OCI-LY3 (cell line): ENCODE measurements at regions not wholly inside any gene's neighbourhood (a gene's known extent, or its start where the extent isn't known, plus 50 kb on each side); places are given as distances from the start of the nearest gene placed in this dataset.
"Not testable (repeated sequence)": the region's sequence is repeated elsewhere in the genome, so short reads cannot be mapped to it uniquely, and the experiment has no call there.

Source experiments
- H2AFZ ChIP-seq: fragments of 200-600, 300-600 bp; shearing (Covaris generic); 2 replicates; pipeline ENCODE4 v1.6.0; 2014; ENCODE audit warnings: antibody characterized with exemption, low read depth, low read length
- H3K27ac ChIP-seq: fragments of 200-600, 300-600 bp; sonication (generic); 2 replicates; pipeline ENCODE4 v1.5.1; 2014; ENCODE audit warnings: mild to moderate bottlenecking, low read length, moderate library complexity, mixed read lengths
- H3K27me3 ChIP-seq: fragments of 200-600, 300-600 bp; sonication (generic); 2 replicates; pipeline ENCODE4 v1.6.1; 2014; ENCODE audit warnings: low read depth, low read length, mixed read lengths
- H3K36me3 ChIP-seq: fragments of 200-600, 300-600 bp; sonication (generic); replicated peaks from 2 replicates; pipeline ENCODE3; 2014; ENCODE audit warnings: low read depth, low read length, mixed read lengths
- H3K4me1 ChIP-seq: fragments of 300-600, 200-600 bp; sonication (generic); 2 replicates; pipeline ENCODE4 v1.6.1; 2014; ENCODE audit warnings: low read length, mixed read lengths
- H3K4me2 ChIP-seq: fragments of 200-600, 300-600 bp; sonication (generic); 2 replicates; pipeline ENCODE4 v1.6.1; 2014; ENCODE audit warnings: low read length, mixed read lengths
- H3K4me3 ChIP-seq: fragments of 300-600, 200-600 bp; sonication (generic); 2 replicates; pipeline ENCODE4 v1.5.1; 2014; ENCODE audit warnings: antibody characterized with exemption, mild to moderate bottlenecking, low read length, moderate library complexity
- H3K79me2 ChIP-seq: fragments of 300-600, 200-600 bp; shearing (Covaris generic); 2 replicates; pipeline ENCODE4 v1.6.1; 2014; ENCODE audit warnings: mild to moderate bottlenecking, low read length, mixed read lengths
- H3K9ac ChIP-seq: fragments of 300-600, 200-600 bp; shearing (Covaris generic); 2 replicates; pipeline ENCODE4 v1.6.0; 2014; ENCODE audit warnings: mild to moderate bottlenecking, low read length, moderate library complexity
- H3K9me3 ChIP-seq: fragments of 200-600, 300-600 bp; shearing (Covaris generic); 2 replicates; pipeline ENCODE4 v1.6.1; 2014; ENCODE audit warnings: low read length, mixed read lengths; ENCODE audit not compliant: insufficient read depth
- H4K20me1 ChIP-seq: fragments of 200-600, 300-600 bp; sonication (generic); 2 replicates; pipeline ENCODE4 v1.6.1; 2016; ENCODE audit warnings: low read length, mixed read lengths; ENCODE audit not compliant: insufficient read depth
- CTCF ChIP-seq: fragments of 200-600, 300-600 bp; sonication (generic); IDR thresholded peaks from 2 replicates; pipeline ENCODE4 v1.5.1; 2014; ENCODE audit warnings: antibody characterized with exemption, low read length, low read depth
- EZH2phosphoT487 ChIP-seq: fragments of 200-600 bp; shearing (Covaris generic); IDR thresholded peaks from 2 replicates; pipeline ENCODE4 v1.6.1; 2018; ENCODE audit warnings: antibody characterized with exemption, mixed run types, low read depth

- TF ChIP-seq CTCF (no peak), EZH2phosphoT487 (no peak)
- no peaks in the 10 kb centered on the region for H3K9me3 ChIP-seq
- H3K4me3 ChIP-seq: no peak overlapping the region
- H3K27me3 ChIP-seq: no peaks in the 10 kb centered on the region
- H3K79me2 ChIP-seq: no peaks in the 10 kb centered on the region
- no peaks in the 10 kb centered on the region for H3K4me1 ChIP-seq
- H3K9ac ChIP-seq: no peak overlapping the region
- no peak overlapping the region for H3K4me2 ChIP-seq
- H2AFZ ChIP-seq: no peak overlapping the region
- H3K36me3 ChIP-seq: no peaks in the 10 kb centered on the region
- no peaks in the 10 kb centered on the region for H4K20me1 ChIP-seq
- H3K27ac ChIP-seq: no peak overlapping the region
Observed at GRCh38 chr10:111646021-111646420, 537.5 kb downstream of the GPAM start.

GRCh38 chr10:111648046-111648445 lies 535.5 kb downstream of the GPAM start:
- no peak overlapping the region for H3K9ac ChIP-seq
- H3K9me3 ChIP-seq: no peaks in the 10 kb centered on the region
- H3K36me3 ChIP-seq: no peaks in the 10 kb centered on the region
- TF ChIP-seq EZH2phosphoT487 (no peak), CTCF (no peak)
- H3K27me3 ChIP-seq: no peaks in the 10 kb centered on the region
- no peaks in the 10 kb centered on the region for H3K4me1 ChIP-seq
- H3K4me3 ChIP-seq: no peak overlapping the region
- no peak overlapping the region for H3K4me2 ChIP-seq
- no peak overlapping the region for H2AFZ ChIP-seq
- no peaks in the 10 kb centered on the region for H3K79me2 ChIP-seq
- H4K20me1 ChIP-seq: no peaks in the 10 kb centered on the region
- H3K27ac ChIP-seq: no peak overlapping the region

GRCh38 chr10:111649080-111649479 lies 534.5 kb downstream of the GPAM start:
- not testable (repeated sequence) for H3K4me3 ChIP-seq, H3K27ac ChIP-seq, H3K4me2 ChIP-seq, H3K36me3 ChIP-seq, H3K79me2 ChIP-seq, H3K27me3 ChIP-seq, H3K9ac ChIP-seq, H4K20me1 ChIP-seq, H2AFZ ChIP-seq, H3K4me1 ChIP-seq, H3K9me3 ChIP-seq

- H3K36me3 ChIP-seq: no peaks in the 10 kb centered on the region
- H3K79me2 ChIP-seq: no peaks in the 10 kb centered on the region
- no peak overlapping the region for H2AFZ ChIP-seq
- H3K27ac ChIP-seq: no peak overlapping the region
- TF ChIP-seq CTCF: no peak
- TF ChIP-seq EZH2phosphoT487: no peak
- no peaks in the 10 kb centered on the region for H3K4me1 ChIP-seq
- no peak overlapping the region for H3K4me2 ChIP-seq
- H3K27me3 ChIP-seq: no peaks in the 10 kb centered on the region
- H4K20me1 ChIP-seq: no peaks in the 10 kb centered on the region
- no peaks in the 10 kb centered on the region for H3K9me3 ChIP-seq
- no peak overlapping the region for H3K4me3 ChIP-seq
- no peak overlapping the region for H3K9ac ChIP-seq
Observed at GRCh38 chr10:111650088-111650487, 533.5 kb downstream of the GPAM start.

GRCh38 chr10:111656066-111656465 lies 527.5 kb downstream of the GPAM start:
- Histone ChIP-seq H3K4me3 (no peak overlapping the region), H4K20me1 (no peaks in the 10 kb centered on the region), H3K9me3 (no peaks in the 10 kb centered on the region), H3K4me1 (no peaks in the 10 kb centered on the region), H3K36me3 (no peaks in the 10 kb centered on the region), H2AFZ (no peak overlapping the region), H3K27me3 (no peaks in the 10 kb centered on the region), H3K4me2 (no peak overlapping the region), H3K79me2 (no peaks in the 10 kb centered on the region), H3K9ac (no peak overlapping the region), H3K27ac (no peak overlapping the region)
- TF ChIP-seq CTCF (no peak), EZH2phosphoT487 (no peak)
